Progenitor cell of endocrine pancreas (in vitro differentiated cells): ENCODE measurements at regions not wholly inside any gene's neighbourhood (a gene's known extent, or its start where the extent isn't known, plus 50 kb on each side); places are given as distances from the start of the nearest gene placed in this dataset.

ENCODE experiments used
- DNase-seq: peaks from one replicate; pipeline ENCODE4 v3.0.0; 2021; ENCODE audit warnings: low spot score; ENCODE audit not compliant: unreplicated experiment
- H3K27ac Mint-ChIP-seq: 2 replicates; pipeline ENCODE4 v1.8.0; 2021; ENCODE audit warnings: mild to moderate bottlenecking, moderate library complexity, mixed read lengths
- H3K27me3 Mint-ChIP-seq: 2 replicates; pipeline ENCODE4 v1.8.0; 2021; ENCODE audit warnings: mixed read lengths
- H3K36me3 Mint-ChIP-seq: 2 replicates; pipeline ENCODE4 v1.8.0; 2022; ENCODE audit warnings: mixed read lengths; ENCODE audit not compliant: insufficient read depth
- H3K4me1 Mint-ChIP-seq: 2 replicates; pipeline ENCODE4 v1.8.0; 2021; ENCODE audit warnings: low read depth, mixed read lengths
- H3K4me3 Mint-ChIP-seq: 2 replicates; pipeline ENCODE4 v1.8.0; 2021; ENCODE audit warnings: low read depth, mild to moderate bottlenecking, moderate library complexity, mixed read lengths
- H3K9me3 Mint-ChIP-seq: 2 replicates; pipeline ENCODE4 v1.8.0; 2021; ENCODE audit warnings: low read depth, mixed read lengths
- TF ChIP-seq, protein P1 (sequence below): fragments of 200-600 bp; sonication (generic); IDR thresholded peaks from one replicate; pipeline ENCODE4 v1.5.0; 2021; ENCODE audit warnings: antibody characterized with exemption, mild to moderate bottlenecking; ENCODE audit not compliant: unreplicated experiment

DNA sequence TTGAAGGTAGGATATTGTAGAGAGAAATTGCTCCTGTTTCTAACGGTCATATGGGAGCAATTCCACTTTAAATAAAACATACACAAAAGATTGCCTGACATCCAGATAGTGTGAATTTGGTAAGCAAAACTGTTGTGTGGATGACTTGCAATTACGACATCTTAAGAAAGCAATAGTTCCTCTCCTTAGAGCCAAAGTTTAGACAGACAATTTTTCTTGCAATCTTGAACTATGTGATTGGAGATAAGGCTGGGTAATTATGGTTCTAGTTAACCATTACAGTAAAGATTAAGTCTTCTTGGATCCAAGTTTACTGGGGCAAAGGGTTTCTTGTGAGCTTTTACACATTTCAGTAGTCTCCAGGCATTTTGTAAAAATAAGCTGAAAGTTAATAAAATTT is 1080.6 kb upstream of the CDH6 start:
- DNase-seq, result no peak
- Mint-ChIP-seq H3K27ac (no peak overlapping the region), H3K9me3 (no peaks in the 10 kb centered on the region), H3K36me3 (no peaks in the 10 kb centered on the region), H3K4me1 (peaks cover 5% of the 10 kb centered on the region), H3K4me3 (no peak overlapping the region), H3K27me3 (no peaks in the 10 kb centered on the region)
- TF ChIP-seq, protein P1, sequence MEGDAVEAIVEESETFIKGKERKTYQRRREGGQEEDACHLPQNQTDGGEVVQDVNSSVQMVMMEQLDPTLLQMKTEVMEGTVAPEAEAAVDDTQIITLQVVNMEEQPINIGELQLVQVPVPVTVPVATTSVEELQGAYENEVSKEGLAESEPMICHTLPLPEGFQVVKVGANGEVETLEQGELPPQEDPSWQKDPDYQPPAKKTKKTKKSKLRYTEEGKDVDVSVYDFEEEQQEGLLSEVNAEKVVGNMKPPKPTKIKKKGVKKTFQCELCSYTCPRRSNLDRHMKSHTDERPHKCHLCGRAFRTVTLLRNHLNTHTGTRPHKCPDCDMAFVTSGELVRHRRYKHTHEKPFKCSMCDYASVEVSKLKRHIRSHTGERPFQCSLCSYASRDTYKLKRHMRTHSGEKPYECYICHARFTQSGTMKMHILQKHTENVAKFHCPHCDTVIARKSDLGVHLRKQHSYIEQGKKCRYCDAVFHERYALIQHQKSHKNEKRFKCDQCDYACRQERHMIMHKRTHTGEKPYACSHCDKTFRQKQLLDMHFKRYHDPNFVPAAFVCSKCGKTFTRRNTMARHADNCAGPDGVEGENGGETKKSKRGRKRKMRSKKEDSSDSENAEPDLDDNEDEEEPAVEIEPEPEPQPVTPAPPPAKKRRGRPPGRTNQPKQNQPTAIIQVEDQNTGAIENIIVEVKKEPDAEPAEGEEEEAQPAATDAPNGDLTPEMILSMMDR, result no peak

- Mint-ChIP-seq H3K27ac (no peak overlapping the region), H3K27me3 (no peaks in the 10 kb centered on the region), H3K36me3 (no peaks in the 10 kb centered on the region), H3K4me3 (no peak overlapping the region), H3K9me3 (peaks cover 2% of the 10 kb centered on the region), H3K4me1 (peaks cover 2% of the 10 kb centered on the region)
- DNase-seq, result no peak
- TF ChIP-seq, protein P1, result no peak
Measured at GRCh38 chr5:30108051-30108450, 1085.4 kb upstream of the CDH6 start.

DNA sequence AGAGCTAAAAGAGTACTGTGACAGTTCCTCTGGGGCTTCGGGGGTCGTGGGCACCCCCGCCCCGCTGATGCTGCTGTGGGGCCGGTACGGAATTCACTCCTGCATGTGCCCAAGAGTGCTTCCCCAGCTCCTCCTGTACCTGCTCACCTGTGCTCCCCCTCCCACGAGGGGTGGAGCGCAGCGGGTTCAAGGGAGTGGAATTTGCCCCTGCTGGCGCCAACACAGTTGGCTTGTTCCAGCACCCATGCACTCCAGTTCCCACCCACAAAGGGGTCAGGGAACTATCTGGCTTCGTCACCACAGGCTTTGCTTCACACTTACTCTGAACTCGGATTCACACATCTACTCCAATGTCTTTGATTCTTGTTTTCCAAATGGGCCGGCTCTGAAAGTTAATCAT is 1086.9 kb upstream of the CDH6 start:
- H3K36me3 Mint-ChIP-seq, result no peaks in the 10 kb centered on the region
- no peak overlapping the region for H3K27ac Mint-ChIP-seq
- TF ChIP-seq, protein P1, result no peak
- H3K9me3 Mint-ChIP-seq, result peaks cover 2% of the 10 kb centered on the region
- no peak for DNase-seq
- no peaks in the 10 kb centered on the region for H3K4me1 Mint-ChIP-seq
- H3K4me3 Mint-ChIP-seq, result no peak overlapping the region
- no peaks in the 10 kb centered on the region for H3K27me3 Mint-ChIP-seq

GRCh38 chr5:30104872-30105596 is 1088.5 kb upstream of the CDH6 start:
- H3K36me3 Mint-ChIP-seq, result no peaks in the 10 kb centered on the region
- no peak for DNase-seq
- peaks cover 2% of the 10 kb centered on the region for H3K9me3 Mint-ChIP-seq
- no peak overlapping the region for H3K27ac Mint-ChIP-seq
- TF ChIP-seq, protein P1, result no peak
- H3K27me3 Mint-ChIP-seq, result no peaks in the 10 kb centered on the region
- H3K4me3 Mint-ChIP-seq, result no peak overlapping the region
- no peaks in the 10 kb centered on the region for H3K4me1 Mint-ChIP-seq

GRCh38 chr5:30103452-30104202 is 1089.9 kb upstream of the CDH6 start:
- Mint-ChIP-seq H3K36me3 (no peaks in the 10 kb centered on the region), H3K27me3 (no peaks in the 10 kb centered on the region), H3K4me3 (no peak overlapping the region), H3K27ac (no peak overlapping the region), H3K4me1 (no peaks in the 10 kb centered on the region), H3K9me3 (peaks cover 2% of the 10 kb centered on the region)
- TF ChIP-seq, protein P1, result no peak
- DNase-seq, result no peak
